Frontal cortex (tissue), 3 donors: ENCODE measurements at regions not wholly inside any gene's neighbourhood (a gene's known extent, or its start where the extent isn't known, plus 50 kb on each side); places are given as distances from the start of the nearest gene placed in this dataset.

ENCODE experiments used
- DNase-seq, 2 donors: peaks; one replicate each; pipeline ENCODE4 v3.0.0; 2012; ENCODE audit warnings: low spot score in 2 of 2
- FAIRE-seq: peaks from 2 replicates; lab custom pipeline; 2012; peaks lifted over from hg19 to GRCh38; lab: Jason Lieb, UNC
- donor health status: control.
- donor health status: control.
- donor health status: control.

DNA sequence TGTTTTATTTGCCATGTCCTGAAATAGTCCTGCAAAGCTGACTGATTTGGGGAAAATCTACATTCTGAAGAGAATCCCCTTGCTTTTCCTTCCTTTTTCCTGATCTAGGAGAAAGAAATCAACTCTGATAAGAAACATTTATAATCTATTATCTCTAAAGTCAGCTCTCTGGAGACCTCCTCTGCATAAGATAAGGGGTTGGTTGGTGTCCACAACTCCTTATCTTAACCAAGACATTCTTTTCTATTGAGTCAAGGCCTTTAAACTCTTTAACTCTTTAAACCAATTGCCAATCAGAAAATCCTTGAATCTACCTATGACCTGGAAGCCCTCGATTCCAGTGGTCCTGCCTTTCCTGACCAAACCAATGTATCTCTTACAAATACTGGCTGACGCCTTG, 373.6 kb upstream of the RASGEF1B start:
- FAIRE-seq (no peak), DNase-seq (no peak)

GRCh38 chr4:81844717-81845116, 373.0 kb upstream of the RASGEF1B start:
- DNase-seq = peak; percentile 30 to 54
- peak; percentile 98 for FAIRE-seq

DNA sequence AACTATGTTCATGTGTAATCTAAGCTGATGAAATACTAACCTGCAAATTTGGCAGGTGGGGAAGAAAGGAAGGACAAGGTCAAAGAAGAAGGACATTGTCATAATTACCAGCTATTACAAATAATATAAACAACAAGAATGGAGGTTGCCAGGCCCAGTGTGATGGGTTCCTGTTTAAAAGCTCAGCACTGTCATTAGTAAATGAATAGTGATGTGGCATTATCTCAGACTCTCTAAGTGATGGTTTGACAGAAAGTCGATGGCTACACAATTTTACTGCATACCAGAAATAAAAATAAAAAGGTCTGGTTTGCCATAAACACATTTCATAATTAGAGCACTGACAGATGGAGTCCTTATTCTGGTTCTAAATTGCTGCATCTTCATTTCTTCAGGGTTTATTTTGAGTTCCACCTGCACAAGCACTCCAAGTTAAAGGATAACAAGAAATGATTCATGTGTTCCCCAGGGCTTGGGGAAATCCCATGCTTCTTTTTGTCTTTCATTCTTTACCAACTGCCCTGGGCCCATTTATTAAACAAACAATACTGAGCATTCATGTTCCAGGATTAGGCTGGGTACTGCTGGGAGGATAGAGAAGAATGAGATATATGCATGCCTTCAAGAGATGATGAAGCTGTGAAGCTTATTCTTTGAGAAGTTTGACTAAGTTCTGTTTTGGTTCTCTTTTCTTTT, 367.8 kb upstream of the RASGEF1B start:
- DNase-seq = no peak
- FAIRE-seq = no peak

GRCh38 chr4:81838586-81838985, 366.9 kb upstream of the RASGEF1B start:
- DNase-seq (no peak), FAIRE-seq (no peak)

DNA sequence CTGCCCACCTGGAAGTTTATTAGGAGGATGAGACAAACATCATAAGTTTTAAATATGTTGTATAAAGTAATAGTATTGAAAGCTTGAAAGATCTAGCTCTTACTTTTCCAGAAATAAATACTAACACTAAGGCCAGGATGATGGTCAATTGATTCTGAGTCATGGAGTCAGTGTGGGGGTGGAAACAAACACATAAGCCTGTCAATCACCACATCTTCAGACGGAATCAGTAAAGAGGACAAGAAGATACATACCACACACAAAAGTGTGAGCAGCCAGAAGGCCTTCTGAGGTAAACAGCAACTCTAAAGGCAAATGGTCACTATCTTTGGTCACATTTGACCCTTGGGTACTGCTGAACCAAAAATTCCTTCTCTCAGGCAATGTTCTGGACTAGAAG, 365.0 kb upstream of the RASGEF1B start:
- FAIRE-seq (no peak), DNase-seq (no peak)

DNA sequence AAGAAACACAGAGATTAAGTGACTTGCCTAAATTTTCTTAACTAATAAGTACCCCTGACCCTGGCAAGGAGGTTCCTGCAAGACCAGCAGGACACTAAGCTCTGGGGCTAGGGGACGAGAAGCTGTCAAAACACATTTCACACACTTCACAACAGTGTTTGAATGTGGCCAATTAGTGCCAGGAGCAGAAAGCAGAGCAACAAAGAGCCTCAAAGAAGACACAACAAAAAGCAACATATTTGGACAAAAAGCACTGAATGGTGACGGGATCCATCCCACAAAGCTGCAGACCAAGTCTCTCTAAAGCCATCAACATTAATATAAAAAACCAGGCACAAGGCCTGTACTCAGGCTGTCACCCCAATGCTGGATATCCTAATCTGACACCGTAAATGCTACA, 361.9 kb upstream of the RASGEF1B start:
- FAIRE-seq = no peak

GRCh38 chr4:81828991-81829390, 357.3 kb upstream of the RASGEF1B start:
- FAIRE-seq = no peak

More for the DNA sequence above, 361.9 kb upstream of the RASGEF1B start:
- DNase-seq = no peak

DNA sequence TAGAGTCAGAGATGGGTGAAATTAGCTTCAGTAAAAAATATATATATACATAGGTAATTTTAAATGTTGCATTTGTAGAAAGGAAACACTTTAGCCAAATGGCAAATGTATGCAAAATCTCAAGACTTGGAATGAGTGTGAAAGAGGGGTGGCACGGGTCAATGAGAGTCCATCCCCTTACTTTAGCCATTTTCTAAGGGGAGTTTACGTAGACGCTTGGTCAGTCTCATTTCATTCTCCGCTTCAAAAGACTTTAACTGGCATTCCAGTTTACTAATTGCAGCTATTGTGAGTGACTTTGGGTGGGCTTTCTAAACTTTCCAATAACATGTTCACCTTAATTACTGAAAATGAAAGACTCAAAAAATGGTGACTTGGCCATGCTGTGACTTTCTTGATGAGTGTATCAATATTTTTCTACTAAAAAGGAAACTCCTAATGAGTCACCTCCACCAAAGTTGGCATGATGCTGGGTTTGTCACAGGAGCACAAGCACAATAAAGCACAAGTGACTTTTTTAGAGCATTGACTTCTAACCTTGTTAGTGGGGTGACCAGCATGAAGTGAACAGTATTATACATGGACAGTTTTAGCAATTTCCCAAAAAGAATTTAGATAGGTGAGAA, 356.0 kb upstream of the RASGEF1B start:
- no peak for FAIRE-seq
- no peak for DNase-seq

More at GRCh38 chr4:81828991-81829390, 357.3 kb upstream of the RASGEF1B start:
- no peak for DNase-seq

- FAIRE-seq (no peak), DNase-seq (no peak)
Measured at GRCh38 chr4:81826817-81827424, 355.2 kb upstream of the RASGEF1B start.

GRCh38 chr4:81826335-81826734, 354.6 kb upstream of the RASGEF1B start:
- DNase-seq (no peak), FAIRE-seq (no peak)

DNA sequence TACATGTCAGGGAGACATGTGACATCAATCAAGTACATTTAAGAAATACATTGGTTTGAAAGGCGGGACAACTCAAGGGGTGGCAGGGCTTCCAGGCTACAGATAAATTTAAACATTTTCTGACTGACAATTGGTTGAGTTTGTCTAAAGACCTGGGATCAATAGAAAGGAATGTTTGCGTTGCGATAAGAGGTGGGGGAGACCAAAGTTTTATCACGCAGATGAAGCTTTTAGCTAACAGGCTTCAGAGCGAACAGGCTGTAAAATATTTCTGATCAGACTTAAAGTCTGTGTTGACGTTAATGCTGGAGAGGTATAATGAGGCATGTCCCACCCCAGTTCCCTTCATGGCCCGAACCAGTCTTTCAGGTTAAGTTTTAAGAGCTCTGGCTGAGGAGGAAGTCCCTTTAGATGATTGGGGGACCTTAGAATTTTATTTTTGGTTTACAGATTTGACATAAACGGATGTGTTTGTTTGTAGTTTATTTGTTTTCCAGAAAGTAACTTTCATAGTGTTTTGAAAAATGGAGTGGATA, 346.7 kb upstream of the RASGEF1B start:
- no peak for DNase-seq
- FAIRE-seq = no peak

GRCh38 chr4:81816031-81816761, 344.5 kb upstream of the RASGEF1B start:
- no peak for DNase-seq
- FAIRE-seq = no peak

GRCh38 chr4:81814987-81815541, 343.4 kb upstream of the RASGEF1B start:
- DNase-seq = peak in 1 of 2 donors; percentile 12
- FAIRE-seq = no peak

DNA sequence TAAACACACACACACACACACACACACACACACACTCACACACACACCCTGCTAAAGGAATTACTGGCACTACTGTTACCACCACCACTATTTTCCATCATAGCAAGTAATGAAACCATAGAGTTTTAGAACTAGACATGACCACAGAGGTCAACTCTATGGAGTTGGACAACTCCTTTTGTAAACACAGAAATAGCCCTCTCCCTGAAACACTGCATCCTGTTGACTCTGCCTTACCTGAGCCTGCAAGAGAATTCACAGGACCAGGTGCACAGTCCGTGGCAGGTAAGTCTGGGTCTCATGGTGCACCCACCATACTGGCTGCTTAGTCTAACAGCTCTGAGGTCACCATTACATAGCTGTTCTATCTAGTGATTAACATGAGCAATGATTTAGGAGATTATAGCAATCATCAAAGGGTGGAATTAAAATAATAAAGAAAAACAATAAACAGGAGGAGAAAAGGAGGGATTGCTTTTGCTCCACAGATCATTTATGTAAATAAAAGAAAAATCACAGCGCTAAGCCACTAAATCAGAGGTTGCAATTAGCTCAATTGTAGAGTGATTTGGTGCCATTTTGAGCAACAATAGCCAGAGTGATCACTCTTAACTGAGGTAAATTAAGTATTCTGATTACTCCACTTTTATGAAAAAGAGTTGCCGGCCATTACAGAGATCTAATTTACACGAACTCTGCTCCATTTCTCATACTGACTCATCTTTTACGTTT, 340.0 kb upstream of the RASGEF1B start:
- DNase-seq = no peak
- FAIRE-seq = no peak

DNA sequence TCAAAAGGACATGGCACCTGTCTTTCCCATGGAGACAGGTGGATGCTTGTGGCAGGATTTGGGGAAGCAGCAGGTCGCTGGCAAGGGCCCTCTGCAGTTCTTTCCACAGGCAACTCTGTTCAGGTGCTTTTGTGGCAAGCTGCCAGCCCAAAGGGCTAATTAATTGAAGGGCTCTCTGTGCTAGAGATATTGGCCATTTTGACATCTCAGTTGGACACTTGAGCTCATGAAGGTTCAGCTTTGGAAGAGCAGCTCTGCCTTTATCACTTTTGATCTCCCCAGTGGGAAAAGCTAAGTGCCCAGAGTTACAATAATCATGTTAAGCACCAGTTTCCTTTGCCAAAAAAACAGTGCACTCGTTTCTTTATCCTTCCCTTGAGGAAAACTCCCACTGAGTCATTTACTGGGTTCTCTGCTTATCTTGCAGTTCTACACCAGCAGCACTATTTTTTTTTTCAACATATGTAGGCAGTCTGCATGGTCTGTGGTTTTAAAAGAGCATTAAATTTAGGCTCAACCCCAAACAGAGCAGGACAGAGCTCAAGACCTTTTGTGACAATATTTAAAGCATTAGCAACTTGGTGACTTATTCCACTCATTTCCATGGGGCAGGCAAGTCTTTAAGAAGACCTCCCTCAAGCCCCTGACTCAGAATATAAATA, 336.4 kb upstream of the RASGEF1B start:
- FAIRE-seq = no peak
- no peak for DNase-seq

DNA sequence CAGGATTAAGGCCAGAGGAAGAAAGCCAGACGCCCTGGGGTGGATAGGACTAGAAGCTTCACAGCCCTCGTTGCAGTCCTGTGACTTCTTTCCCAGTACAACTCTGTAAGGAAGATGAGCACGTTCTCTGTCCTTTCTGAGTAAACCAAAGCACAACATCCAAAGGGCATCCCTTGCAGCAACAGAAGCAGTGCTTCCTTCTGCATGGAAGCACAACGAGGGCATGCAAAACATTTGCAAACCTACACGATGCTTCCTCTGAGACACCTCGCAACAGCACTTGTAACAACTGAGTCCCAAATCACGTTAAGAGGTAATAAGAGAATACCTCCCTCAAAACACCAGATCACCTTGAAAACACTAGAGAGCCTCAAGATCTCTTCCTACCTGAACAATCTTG, 335.7 kb upstream of the RASGEF1B start:
- DNase-seq = no peak
- no peak for FAIRE-seq

DNA sequence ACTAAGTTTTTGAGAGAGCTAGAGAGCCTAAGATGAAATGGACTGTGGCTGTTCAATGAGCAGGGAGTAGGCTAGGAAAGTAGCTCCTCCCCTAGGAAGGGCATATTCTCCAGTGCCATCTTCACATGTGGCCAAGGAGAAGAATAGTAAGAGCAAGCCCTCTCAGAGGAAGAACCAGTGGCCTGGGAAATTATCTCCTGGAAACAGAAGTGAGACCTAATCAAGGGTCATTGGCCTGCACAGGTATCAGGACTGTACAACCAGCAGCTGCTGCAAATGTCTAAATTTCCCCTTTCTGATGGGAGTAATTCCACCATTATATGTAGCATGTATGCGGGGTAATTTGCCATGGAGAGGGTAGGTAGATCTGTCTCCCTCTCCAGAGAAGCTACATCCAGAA, 334.8 kb upstream of the RASGEF1B start:
- FAIRE-seq = no peak
- no peak for DNase-seq

- DNase-seq (no peak), FAIRE-seq (no peak)
Measured at GRCh38 chr4:81804849-81805248, 333.1 kb upstream of the RASGEF1B start.

DNA sequence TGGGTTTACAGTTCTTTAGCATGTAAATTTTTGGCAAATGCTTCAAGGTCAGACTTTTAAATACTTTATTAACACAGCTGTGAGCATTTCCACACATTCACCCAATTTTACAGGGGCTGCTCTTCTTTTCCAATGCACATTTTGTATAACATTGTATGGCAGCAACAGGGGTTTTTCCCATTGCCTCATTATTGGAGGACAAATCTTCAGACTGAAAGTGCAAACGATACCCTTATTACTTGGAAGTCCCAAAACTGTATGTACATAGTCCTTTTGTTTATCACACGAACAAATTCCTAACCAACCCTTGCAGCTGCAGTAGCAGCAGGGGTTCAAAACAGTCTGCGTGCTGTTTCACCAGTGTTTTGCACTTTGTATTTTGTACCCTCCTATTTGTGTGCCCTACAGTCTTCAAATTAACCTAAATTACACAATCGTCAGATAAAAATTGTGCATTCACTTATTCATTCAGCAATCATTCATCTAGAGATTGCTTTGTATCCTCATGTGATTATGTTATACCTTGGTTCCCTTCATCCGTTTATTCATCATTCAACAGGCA, 330.7 kb upstream of the RASGEF1B start:
- FAIRE-seq = no peak
- DNase-seq = no peak
